GM21381 (cell line): ENCODE measurements at regions not wholly inside any gene's neighbourhood (a gene's known extent, or its start where the extent isn't known, plus 50 kb on each side); places are given as distances from the start of the nearest gene placed in this dataset.
"Not testable (repeated sequence)": the region's sequence is repeated elsewhere in the genome, so short reads cannot be mapped to it uniquely, and the experiment has no call there.

Source experiments
- ATAC-seq: cut with Tn5 transposase; IDR thresholded peaks from one replicate; pipeline ENCODE4 v1.9.1; 2021; ENCODE audit warnings: mild to moderate bottlenecking, moderate library complexity; ENCODE audit not compliant: unreplicated experiment

- no peak for ATAC-seq
These were observed 150.7 kb upstream of the RAB6C start for GRCh38 chr2:129828792-129829191.

GRCh38 chr2:129829588-129829987 lies 149.9 kb upstream of the RAB6C start:
- no peak for ATAC-seq

GRCh38 chr2:129831018-129831417 lies 148.4 kb upstream of the RAB6C start:
- no peak for ATAC-seq

GRCh38 chr2:129833465-129833864 lies 146.0 kb upstream of the RAB6C start:
- not testable (repeated sequence) for ATAC-seq

DNA sequence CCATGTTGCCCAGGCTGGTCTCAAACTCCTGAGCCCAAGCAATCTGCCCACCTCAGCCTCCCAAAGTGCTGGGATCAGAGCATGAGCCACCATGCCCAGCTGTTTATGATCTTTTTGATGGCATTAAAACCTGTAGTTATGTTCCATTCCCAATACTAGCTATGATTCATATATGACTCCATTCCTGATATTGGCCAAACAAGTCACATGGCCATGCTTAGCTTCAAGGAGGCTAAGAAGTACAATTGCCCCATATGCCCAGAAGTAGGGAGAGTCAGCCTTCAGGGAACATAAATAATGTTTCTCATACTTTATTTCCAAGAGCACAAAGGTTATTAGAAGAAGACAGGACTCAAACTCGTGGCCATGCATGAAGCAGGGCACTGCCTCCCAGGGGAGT lies 132.4 kb upstream of the RAB6C start:
- ATAC-seq = no peak

- peak; percentile 93 for ATAC-seq
These were observed 129.8 kb upstream of the RAB6C start for GRCh38 chr2:129849559-129850160.

DNA sequence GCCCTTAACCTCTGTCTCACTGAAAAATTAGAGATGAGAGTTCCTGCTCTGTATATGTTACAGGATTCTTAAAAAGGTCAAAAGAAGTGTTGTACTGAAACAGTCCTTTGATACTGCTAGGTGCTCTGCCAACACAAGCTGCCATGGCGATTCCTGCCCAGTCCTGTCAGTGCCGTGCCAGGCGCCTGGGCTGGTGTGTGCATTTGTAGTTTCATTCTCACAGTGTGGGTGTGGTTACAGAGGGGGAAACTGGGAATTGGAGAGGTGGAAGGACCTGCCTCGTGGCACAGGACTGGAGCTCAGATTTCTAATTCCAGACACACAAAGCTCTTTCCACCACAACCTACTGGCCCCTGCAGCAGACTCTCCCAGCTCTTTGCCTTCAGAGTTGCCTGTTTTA lies 122.3 kb upstream of the RAB6C start:
- no peak for ATAC-seq

GRCh38 chr2:129859175-129859574 lies 120.3 kb upstream of the RAB6C start:
- no peak for ATAC-seq

DNA sequence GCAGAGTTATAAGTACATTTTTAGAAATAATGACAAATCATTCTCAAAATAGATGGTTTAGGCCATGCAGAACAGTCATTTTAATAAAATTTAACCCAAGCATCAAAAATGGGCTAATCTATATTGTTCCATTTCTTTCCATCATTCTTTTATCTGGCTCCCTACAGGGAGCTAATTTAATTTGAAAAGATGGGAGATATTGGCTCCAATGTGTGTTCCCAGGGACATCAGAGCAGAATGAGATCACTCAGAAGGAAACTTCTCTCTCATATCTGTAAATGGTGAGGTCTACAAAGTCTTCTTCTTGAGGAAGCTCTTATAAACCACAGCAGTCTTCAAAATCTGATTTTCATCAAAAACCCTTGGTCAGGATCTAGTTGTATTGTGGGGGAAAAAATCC lies 119.4 kb upstream of the RAB6C start:
- no peak for ATAC-seq

GRCh38 chr2:129861666-129862288 lies 117.7 kb upstream of the RAB6C start:
- ATAC-seq = no peak

DNA sequence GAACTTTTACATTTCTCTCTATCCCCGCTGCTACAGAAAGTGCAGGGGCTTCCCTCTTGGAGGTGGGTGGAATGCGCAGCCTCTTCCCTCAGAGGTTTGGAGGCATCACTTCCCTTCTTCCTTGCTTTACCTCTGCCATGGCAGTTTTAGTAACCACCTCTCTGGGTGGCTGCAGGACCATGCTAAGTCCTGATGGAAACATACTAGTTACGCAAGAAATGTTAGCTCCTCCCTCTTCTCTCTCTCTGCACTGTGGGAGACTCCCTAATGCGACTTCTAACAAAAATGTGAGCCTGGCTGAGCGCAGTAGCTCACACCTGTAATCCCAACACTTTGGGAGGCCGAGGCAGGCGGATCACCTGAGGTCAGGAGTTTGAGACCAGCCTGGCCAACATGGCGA lies 116.8 kb upstream of the RAB6C start:
- no peak for ATAC-seq

- no peak for ATAC-seq
These were observed 116.1 kb upstream of the RAB6C start for GRCh38 chr2:129863350-129863749.

- ATAC-seq = no peak
These were observed 114.7 kb upstream of the RAB6C start for GRCh38 chr2:129864719-129865118.

DNA sequence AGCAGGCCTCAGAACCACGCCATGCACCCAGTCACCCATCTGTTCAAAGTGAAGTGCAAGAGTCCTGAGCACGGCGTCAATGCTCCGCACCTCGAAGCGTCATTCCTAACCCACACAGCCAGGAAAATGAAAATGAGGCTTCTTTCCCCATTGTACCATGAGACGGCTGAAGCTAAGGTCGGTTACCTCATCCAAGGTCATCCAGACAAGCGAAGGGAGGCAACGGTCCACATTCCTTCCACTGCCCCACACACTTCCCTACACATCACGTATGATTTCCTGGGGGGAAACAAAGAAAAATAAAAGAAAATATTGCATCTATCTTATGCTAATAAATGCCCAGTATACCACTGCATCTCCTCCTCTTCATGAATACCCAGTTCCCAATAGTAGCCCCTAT lies 113.5 kb upstream of the RAB6C start:
- no peak for ATAC-seq

DNA sequence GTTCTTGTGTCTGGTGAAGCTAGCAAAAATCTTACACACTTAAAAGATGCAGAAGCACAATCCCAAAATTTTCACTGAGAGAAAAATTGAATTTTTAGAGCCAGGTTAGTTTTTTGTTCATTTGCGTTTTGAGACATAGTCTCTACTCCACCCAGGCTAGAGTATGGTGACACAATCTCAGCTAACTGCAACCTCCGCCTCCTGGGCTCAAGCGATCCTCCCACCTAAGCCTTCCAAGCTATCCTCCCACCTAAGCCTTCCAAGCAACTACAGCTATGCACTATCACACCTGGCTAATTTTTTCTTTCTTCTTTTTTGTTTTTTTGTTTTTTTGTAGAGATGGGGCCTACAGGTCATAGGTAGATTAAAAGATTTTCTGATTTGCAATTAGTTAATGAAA lies 113.1 kb upstream of the RAB6C start:
- ATAC-seq = no peak

- no peak for ATAC-seq
These were observed 111.3 kb upstream of the RAB6C start for GRCh38 chr2:129868151-129868550.

DNA sequence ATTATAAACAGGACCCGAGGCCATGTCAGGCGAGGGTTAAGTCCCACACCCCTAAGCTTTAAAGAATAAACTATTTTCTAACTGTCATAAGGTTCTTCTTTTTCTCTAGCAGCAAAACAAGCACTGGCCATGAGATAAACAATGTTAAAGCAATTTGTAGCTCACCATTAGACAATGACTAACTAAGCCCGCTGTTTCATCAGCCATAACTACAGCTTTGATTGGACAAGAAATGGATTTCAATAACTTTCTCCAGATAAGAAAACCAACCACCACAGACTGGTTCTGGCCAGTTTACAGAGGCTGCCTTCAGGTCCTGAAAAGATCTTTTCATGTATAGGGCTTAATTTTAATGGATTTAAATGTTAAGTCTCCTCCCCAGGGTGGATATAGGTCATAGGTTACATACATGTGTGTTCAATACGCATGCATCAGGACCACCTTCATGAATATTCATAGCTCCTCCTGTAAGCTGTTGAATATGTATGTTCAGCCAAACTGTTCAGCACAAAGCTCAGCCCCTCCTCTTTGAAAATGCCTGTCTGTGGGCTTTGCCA lies 108.7 kb upstream of the RAB6C start:
- no peak for ATAC-seq

DNA sequence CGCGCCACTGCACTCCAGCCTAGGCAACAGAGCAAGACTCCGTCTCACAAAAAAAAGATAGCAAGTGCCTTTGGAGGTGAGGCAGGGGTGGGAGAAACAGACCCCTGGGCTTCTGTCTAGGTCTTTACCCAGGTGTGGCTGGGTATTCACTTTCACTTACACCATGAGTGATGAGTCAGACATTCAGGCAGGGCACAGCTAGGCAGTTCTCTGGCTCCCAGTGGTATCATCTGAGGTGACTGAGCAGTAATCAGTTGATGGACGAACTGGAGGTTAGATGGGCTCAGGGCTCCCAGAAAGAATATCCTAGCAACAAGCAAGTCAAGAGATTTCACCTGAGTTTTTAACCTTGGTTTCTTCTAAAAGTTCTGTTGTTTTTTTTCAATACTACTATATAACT lies 107.0 kb upstream of the RAB6C start:
- no peak for ATAC-seq

- no peak for ATAC-seq
These were observed 102.9 kb upstream of the RAB6C start for GRCh38 chr2:129876541-129876940.

DNA sequence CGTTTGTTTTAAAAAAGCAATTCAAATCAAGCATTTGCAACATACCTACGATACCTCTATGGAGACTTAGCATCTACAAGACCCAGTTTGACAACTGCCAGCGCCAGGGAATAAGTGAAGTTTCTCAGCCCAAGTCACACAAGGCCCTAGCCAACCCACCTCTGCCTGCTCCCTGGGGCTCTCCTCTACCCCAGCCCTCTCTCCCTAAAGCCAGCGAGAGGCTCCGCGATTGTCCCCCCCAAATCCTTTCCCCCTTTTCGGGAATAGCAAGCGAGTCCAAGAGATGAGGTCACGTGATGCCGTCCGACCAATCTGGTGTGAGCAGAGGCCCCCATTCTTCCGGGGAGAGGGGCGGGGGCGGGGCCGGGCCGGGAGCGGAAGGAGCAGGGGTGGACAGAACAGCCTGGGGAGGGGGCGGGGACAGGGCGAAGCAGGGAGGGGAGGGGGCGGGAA lies 102.2 kb upstream of the RAB6C start:
- peak; percentile 80 for ATAC-seq

GRCh38 chr2:129877795-129878775 lies 101.4 kb upstream of the RAB6C start:
- ATAC-seq = peak; percentile 18
